Stimulated activated CD4-positive, alpha-beta T cell treated with anti-CD3 and anti-CD28 coated beads, Interleukin-1b, Interleukin-23, amount 100 ng/mL, for 24 hours (primary cell): ENCODE measurements at regions not wholly inside any gene's neighbourhood (a gene's known extent, or its start where the extent isn't known, plus 50 kb on each side); places are given as distances from the start of the nearest gene placed in this dataset.
"Not testable (repeated sequence)": the region's sequence is repeated elsewhere in the genome, so short reads cannot be mapped to it uniquely, and the experiment has no call there.

Experiments
- DNase-seq, 4 experiments: peaks; one replicate each; pipeline ENCODE4 v3.0.0-alpha.2; 2020; ENCODE audit warnings: low read depth in 4 of 4, low spot score in 1 of 4

- no peak for DNase-seq
Observed at GRCh38 chr16:86335266-86336172, 174.8 kb upstream of the FOXF1 start.

- no peak for DNase-seq
Observed at GRCh38 chr16:86337138-86337537, 173.2 kb upstream of the FOXF1 start.

GRCh38 chr16:86337581-86338402 lies 172.5 kb upstream of the FOXF1 start:
- no peak for DNase-seq

DNA sequence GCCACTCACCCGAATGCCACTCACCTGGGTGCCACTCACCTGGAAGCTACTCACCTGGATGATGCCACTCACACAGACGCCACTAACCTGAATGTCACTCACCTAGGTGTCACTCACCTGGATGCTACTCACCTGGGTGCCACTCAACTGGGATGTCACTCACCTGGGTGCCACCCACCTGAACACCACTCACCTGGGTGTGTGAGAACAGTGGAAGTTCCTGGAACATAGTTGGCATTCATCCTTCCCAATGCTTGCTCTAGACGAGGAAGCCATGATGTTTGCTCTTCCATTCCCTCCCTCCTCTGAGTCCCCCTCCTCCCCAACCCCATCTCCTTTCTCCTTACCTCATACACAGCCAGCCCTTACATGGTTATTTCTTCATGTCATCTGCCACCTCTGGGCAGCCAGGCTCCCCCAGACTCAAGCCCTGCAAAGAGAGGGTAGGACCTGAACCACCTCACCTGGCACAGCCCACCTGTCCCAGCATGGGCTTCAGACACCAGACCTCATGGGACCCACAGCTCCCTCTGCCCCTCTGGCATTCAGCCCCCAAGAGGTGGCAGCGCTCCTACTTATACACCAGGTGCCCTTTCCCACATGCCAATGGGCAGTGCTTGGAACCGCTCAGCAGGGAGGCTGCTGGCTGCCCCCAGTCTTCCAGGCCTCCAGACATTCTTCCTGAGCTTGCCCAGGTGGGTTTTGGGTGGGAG lies 171.8 kb upstream of the FOXF1 start:
- no peak for DNase-seq

DNA sequence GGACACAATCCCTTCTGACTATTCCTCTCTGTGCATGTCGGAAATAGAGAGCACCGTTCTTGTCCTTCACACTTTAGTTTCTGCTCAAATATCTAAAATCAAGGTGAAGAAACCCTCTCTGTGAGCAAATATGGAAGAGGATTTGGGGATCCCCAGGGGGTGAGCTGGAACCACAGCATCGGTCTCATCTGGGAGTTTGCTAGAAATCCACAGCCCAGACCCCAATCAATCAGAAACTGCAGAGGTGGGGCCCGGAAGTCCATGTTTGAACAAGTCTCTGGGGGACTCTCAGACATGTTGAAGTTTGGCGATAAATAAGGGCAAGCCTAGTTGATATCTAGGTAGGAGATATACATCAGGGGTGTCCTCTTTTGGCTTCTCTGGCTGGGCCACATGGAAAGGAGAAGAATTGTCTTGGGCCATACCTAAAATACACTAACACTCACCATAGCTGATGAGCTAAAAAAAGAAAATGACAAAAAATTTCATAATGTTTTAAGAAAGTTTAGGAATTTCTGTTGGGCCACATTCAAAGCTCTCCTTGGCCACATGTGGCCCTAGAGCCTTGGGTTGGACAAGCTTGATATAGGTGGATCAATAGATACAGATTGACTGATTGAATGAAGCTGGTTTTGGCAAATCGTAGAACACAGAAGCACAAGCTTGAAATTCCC lies 168.0 kb upstream of the FOXF1 start:
- DNase-seq: no peak

GRCh38 chr16:86343027-86343795 lies 167.1 kb upstream of the FOXF1 start:
- DNase-seq: no peak

GRCh38 chr16:86343796-86344585 lies 166.3 kb upstream of the FOXF1 start:
- no peak for DNase-seq

- no peak for DNase-seq
Observed at GRCh38 chr16:86344586-86344871, 165.8 kb upstream of the FOXF1 start.

GRCh38 chr16:86344881-86345280 lies 165.4 kb upstream of the FOXF1 start:
- DNase-seq: no peak

DNA sequence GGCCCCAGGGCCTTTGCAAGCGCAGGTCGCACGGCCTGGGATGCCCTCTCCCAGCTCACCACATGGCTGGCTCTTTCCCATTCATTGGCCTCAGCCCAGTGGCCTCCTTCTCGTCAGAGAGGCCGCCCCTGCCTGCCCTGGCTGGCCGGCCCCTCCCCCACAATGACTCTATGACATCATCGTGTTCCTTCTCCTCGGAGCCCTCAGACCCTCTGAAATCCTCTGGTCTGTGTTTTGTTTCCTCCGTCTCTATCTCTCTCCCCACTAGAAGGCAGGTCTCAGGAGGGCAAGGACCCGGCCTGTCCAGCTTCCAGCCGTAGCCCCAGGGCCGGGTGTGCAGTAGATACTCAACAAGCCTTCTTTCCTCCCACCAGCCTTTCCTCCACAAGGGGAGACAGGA lies 164.8 kb upstream of the FOXF1 start:
- no peak for DNase-seq

- no peak for DNase-seq
Observed at GRCh38 chr16:86346034-86346433, 164.3 kb upstream of the FOXF1 start.

- DNase-seq: no peak
Observed at GRCh38 chr16:86347090-86347489, 163.2 kb upstream of the FOXF1 start.

DNA sequence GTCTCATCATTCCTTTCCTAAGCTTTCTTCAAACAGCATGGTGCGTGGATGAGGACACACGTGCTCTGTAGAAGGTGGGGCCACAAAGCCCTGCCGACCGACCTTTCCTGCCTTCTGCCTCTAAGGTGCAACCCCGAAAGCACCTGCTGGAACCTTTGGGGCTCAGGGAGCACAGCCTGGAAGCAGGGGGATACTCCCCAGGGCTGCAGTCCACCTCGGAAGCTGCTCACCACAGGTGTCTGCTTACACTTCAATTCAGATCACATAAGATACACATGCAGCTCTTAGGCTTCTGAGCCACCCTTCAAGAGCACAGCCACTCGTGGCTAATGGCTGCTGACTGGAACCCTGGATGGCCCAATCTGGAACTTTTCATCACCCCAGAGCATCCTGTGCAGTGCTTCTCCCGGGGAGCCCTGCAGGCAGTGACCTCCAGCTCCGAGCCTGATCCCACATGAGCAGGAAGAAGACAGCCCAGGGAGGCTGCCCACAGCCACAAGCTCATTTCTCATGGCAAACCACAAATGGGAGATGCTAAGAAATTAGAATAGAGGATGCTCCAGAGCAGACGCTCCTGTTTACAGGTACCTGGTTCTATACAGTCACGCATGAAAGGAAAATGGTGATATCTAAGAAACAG lies 162.3 kb upstream of the FOXF1 start:
- no peak for DNase-seq

- no peak for DNase-seq
Observed at GRCh38 chr16:86349338-86349900, 160.9 kb upstream of the FOXF1 start.

DNA sequence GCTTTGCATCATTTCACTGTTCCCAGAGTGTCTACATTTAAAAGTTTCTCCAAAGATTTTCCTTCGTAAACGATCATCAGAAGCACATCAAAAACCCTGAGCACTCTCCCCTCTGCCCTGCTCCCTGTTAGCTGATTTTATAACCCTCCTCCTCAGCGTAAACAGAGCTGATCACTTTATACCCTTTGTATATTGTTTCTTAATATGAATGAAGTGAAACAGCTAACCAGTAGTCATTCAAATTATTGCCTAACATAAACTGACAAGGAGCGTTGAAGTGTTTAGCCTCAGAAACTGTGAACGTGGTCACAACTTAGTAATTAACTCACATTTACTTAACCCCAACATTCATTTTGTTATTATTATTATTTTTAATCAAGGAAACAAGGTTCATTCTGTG lies 160.0 kb upstream of the FOXF1 start:
- DNase-seq: no peak

- no peak for DNase-seq
Observed at GRCh38 chr16:86351041-86351784, 159.1 kb upstream of the FOXF1 start.

DNA sequence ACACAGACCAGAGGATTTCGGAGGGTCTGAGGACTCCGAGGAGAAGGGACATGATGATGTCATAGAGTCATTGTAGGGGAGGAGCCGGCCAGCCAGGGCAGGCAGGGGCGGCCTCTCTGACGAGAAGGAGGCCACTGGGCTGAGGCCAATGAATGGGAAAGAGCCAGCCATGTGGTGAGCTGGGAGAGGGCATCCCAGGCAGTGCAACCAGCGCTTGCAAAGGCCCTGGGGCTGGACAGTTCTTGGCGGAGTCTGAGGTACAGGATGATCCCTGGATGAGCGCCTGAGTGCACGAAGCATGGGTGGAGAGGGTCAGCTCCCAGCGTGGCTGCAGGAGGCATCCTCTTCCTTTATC lies 158.6 kb upstream of the FOXF1 start:
- DNase-seq: not testable (repeated sequence)

DNA sequence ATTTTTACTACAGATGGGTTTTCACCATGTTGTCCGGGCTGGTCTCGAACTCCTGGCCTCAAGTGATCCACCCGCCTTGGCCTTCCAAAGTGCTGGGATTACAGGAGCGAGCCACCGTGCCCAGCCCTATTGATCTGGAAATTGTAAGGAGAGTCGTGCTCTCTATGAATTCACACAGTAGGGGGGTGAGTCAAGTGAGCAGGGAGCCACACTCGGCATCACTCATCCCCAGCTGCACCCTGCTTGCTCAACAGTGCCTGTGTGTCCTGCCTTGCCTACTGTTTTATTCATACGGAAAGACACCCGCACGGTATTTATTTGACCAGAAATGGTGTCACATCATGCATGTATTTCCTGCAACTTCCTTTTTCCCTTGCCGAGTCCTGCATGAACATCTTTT lies 157.2 kb upstream of the FOXF1 start:
- DNase-seq: no peak
